ELR (cell line): ENCODE measurements at regions not wholly inside any gene's neighbourhood (a gene's known extent, or its start where the extent isn't known, plus 50 kb on each side); places are given as distances from the start of the nearest gene placed in this dataset.
A peak's percentile ranks its signal among the peaks of the same experiment; 100 is the strongest.
"Not testable (repeated sequence)": the region's sequence is repeated elsewhere in the genome, so short reads cannot be mapped to it uniquely, and the experiment has no call there.

Experiments
- DNase-seq: peaks from one replicate; pipeline ENCODE4 v3.0.0-alpha.2; 2015; ENCODE audit warnings: low read depth

GRCh38 chr21:20779321-20779720, 218.9 kb upstream of the NCAM2 start:
- DNase-seq = no peak

GRCh38 chr21:20783611-20784010, 214.6 kb upstream of the NCAM2 start:
- DNase-seq = peak; percentile 19

- DNase-seq = no peak
Observed at GRCh38 chr21:20789729-20790500, 208.3 kb upstream of the NCAM2 start.

GRCh38 chr21:20800106-20800505, 198.1 kb upstream of the NCAM2 start:
- no peak for DNase-seq

GRCh38 chr21:20802201-20802600, 196.0 kb upstream of the NCAM2 start:
- no peak for DNase-seq

- no peak for DNase-seq
Observed at GRCh38 chr21:20802631-20803260, 195.5 kb upstream of the NCAM2 start.

GRCh38 chr21:20811702-20812101, 186.5 kb upstream of the NCAM2 start:
- DNase-seq = no peak

- no peak for DNase-seq
Observed at GRCh38 chr21:20814090-20814489, 184.1 kb upstream of the NCAM2 start.

- peak; percentile 4 for DNase-seq
Observed at GRCh38 chr21:20822666-20823065, 175.5 kb upstream of the NCAM2 start.

- DNase-seq = no peak
Observed at GRCh38 chr21:20852866-20853265, 145.3 kb upstream of the NCAM2 start.

GRCh38 chr21:20856926-20857325, 141.3 kb upstream of the NCAM2 start:
- no peak for DNase-seq

GRCh38 chr21:20874202-20874601, 124.0 kb upstream of the NCAM2 start:
- no peak for DNase-seq

- no peak for DNase-seq
Observed at GRCh38 chr21:20875742-20876141, 122.5 kb upstream of the NCAM2 start.

- DNase-seq = no peak
Observed at GRCh38 chr21:20877976-20878375, 120.2 kb upstream of the NCAM2 start.

GRCh38 chr21:20882462-20883407, 115.5 kb upstream of the NCAM2 start:
- peak; percentile 56 for DNase-seq

- no peak for DNase-seq
Observed at GRCh38 chr21:20883408-20883800, 114.8 kb upstream of the NCAM2 start.

GRCh38 chr21:20902511-20902910, 95.7 kb upstream of the NCAM2 start:
- DNase-seq = no peak

- no peak for DNase-seq
Observed at GRCh38 chr21:20902998-20903397, 95.2 kb upstream of the NCAM2 start.

GRCh38 chr21:20927555-20927954, 70.7 kb upstream of the NCAM2 start:
- not testable (repeated sequence) for DNase-seq

- no peak for DNase-seq
Observed at GRCh38 chr21:20942523-20942922, 55.7 kb upstream of the NCAM2 start.

GRCh38 chr21:20943561-20943997, 54.6 kb upstream of the NCAM2 start:
- no peak for DNase-seq

- no peak for DNase-seq
Observed at GRCh38 chr21:20944139-20944538, 54.1 kb upstream of the NCAM2 start.

GRCh38 chr21:20946701-20947100, 51.5 kb upstream of the NCAM2 start:
- DNase-seq = no peak
